OCI-LY1 (cell line): ENCODE measurements at regions not wholly inside any gene's neighbourhood (a gene's known extent, or its start where the extent isn't known, plus 50 kb on each side); places are given as distances from the start of the nearest gene placed in this dataset.
"Not testable (repeated sequence)": the region's sequence is repeated elsewhere in the genome, so short reads cannot be mapped to it uniquely, and the experiment has no call there.

ENCODE experiments used
- EZH2 ChIP-seq: fragments of 200-600 bp; sonication (generic), shearing (Covaris generic); IDR thresholded peaks from 2 replicates; pipeline ENCODE4 v1.8.0; 2017; ENCODE audit warnings: borderline replicate concordance, mixed run types, mild to moderate bottlenecking, antibody characterized with exemption, low read length, moderate library complexity, mixed read lengths
- TF ChIP-seq, protein P1 (sequence below): fragments of 200-600 bp; sonication (generic), shearing (Covaris generic); IDR thresholded peaks from 2 replicates; pipeline ENCODE4 v1.5.1; 2017; ENCODE audit warnings: mild to moderate bottlenecking, antibody characterized with exemption, low read length, moderate library complexity, mixed read lengths

DNA sequence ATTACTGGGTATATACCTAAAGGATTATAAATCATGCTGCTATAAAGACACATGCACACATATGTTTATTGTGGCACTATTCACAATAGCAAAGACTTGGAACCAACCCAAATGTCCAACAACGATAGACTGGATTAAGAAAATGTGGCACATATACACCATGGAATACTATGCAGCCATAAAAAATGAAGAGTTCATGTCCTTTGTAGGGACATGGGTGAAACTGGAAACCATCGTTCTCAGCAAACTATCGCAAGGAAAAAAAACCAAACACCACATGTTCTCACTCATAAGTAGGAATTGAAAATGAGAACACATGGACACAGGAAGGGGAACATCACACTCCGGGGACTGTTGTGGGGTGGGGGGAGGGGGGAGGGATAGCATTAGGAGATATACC, 125.3 kb upstream of the PJA2 start:
- not testable (repeated sequence) for TF ChIP-seq EZH2
- TF ChIP-seq, protein P1, sequence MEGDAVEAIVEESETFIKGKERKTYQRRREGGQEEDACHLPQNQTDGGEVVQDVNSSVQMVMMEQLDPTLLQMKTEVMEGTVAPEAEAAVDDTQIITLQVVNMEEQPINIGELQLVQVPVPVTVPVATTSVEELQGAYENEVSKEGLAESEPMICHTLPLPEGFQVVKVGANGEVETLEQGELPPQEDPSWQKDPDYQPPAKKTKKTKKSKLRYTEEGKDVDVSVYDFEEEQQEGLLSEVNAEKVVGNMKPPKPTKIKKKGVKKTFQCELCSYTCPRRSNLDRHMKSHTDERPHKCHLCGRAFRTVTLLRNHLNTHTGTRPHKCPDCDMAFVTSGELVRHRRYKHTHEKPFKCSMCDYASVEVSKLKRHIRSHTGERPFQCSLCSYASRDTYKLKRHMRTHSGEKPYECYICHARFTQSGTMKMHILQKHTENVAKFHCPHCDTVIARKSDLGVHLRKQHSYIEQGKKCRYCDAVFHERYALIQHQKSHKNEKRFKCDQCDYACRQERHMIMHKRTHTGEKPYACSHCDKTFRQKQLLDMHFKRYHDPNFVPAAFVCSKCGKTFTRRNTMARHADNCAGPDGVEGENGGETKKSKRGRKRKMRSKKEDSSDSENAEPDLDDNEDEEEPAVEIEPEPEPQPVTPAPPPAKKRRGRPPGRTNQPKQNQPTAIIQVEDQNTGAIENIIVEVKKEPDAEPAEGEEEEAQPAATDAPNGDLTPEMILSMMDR, result not testable (repeated sequence)
